C4-2B (cell line): ENCODE measurements at regions not wholly inside any gene's neighbourhood (a gene's known extent, or its start where the extent isn't known, plus 50 kb on each side); places are given as distances from the start of the nearest gene placed in this dataset.

ENCODE experiments used
- ZFX ChIP-seq: fragments of 450-650 bp; IDR thresholded peaks from 2 replicates; pipeline ENCODE4 v1.6.1; 2017
- TF ChIP-seq, protein P1 (sequence below): fragments of 450-650 bp; conservative IDR thresholded peaks from 2 replicates; pipeline ENCODE4 v1.5.1; 2017; ENCODE audit warnings: mild to moderate bottlenecking

DNA sequence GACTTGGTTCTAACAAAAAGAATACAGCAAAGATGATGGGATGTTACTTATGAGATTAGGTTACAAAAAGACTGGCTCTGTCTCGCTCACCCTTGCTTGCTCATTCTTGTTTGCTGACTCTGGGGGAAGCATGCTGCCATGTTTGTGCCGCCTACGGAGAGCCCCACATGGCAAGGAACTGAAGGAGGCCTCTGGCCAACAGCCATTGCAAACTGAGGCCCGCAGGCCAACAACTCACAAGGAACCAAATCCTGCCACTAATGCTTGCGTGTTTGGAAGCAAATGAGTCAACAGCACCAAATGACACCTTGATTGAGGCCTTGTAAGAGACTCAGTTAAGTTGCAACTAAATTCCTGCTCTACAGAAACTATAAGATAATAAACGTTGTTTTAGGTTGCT lies 82.1 kb upstream of the FOXN2 start:
- TF ChIP-seq, protein P1, sequence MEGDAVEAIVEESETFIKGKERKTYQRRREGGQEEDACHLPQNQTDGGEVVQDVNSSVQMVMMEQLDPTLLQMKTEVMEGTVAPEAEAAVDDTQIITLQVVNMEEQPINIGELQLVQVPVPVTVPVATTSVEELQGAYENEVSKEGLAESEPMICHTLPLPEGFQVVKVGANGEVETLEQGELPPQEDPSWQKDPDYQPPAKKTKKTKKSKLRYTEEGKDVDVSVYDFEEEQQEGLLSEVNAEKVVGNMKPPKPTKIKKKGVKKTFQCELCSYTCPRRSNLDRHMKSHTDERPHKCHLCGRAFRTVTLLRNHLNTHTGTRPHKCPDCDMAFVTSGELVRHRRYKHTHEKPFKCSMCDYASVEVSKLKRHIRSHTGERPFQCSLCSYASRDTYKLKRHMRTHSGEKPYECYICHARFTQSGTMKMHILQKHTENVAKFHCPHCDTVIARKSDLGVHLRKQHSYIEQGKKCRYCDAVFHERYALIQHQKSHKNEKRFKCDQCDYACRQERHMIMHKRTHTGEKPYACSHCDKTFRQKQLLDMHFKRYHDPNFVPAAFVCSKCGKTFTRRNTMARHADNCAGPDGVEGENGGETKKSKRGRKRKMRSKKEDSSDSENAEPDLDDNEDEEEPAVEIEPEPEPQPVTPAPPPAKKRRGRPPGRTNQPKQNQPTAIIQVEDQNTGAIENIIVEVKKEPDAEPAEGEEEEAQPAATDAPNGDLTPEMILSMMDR: no peak
- TF ChIP-seq ZFX: no peak
